Testis (tissue), 2 donors: ENCODE measurements at regions not wholly inside any gene's neighbourhood (a gene's known extent, or its start where the extent isn't known, plus 50 kb on each side); places are given as distances from the start of the nearest gene placed in this dataset.

Experiments
- DNase-seq: peaks from one replicate; pipeline ENCODE4 v3.0.0-alpha.2; 2019
- H3K27ac ChIP-seq, 2 donors: fragments of 200-600 bp; sonication (generic); one replicate each; pipeline ENCODE4 v1.5.1; 2019
- H3K27me3 ChIP-seq: fragments of 200-600 bp; sonication (generic); one replicate; pipeline ENCODE4 v1.5.1; 2019
- H3K36me3 ChIP-seq: fragments of 200-600 bp; sonication (generic); one replicate; pipeline ENCODE4 v1.5.1; 2017; ENCODE audit warnings: low read depth; ENCODE audit errors: missing control alignments
- H3K4me1 ChIP-seq: fragments of 200-600 bp; sonication (generic); one replicate; pipeline ENCODE4 v1.5.1; 2019
- H3K4me3 ChIP-seq, 2 donors: fragments of 200-600 bp; sonication (generic); one replicate each; pipeline ENCODE4 v1.5.1; 2017 to 2019
- H3K9me3 ChIP-seq: fragments of 200-600 bp; sonication (generic); one replicate; pipeline ENCODE4 v1.5.1; 2017
- POLR2A ChIP-seq: fragments of 450-650 bp; IDR thresholded peaks from one replicate; pipeline ENCODE4 v1.6.1; 2017; ENCODE audit warnings: antibody characterized with exemption, mild to moderate bottlenecking, moderate library complexity
- WGBS, 2 donors: methylation state at CpG; one replicate each; pipeline ENCODE4 v1.1.5; 2018; 5-methylcytosine and 5-hydroxymethylcytosine counted together
- intact Hi-C: fragments of 100-400 bp; cut with DNase I; formaldehyde crosslinking; loops from one replicate; pipeline ENCODE4 v1.15.1; 2023; ENCODE audit warnings: low total_unique reads
- TF ChIP-seq, protein P1 (sequence below), 3 experiments: fragments of 450-650 bp in 2 of 3; fragments of 200-600 bp in 1 of 3; sonication (generic) in 1 of 3; IDR thresholded peaks; one replicate each; pipeline ENCODE4 v1.5.1; 2016 to 2019; ENCODE audit warnings: antibody characterized with exemption in 3 of 3, mild to moderate bottlenecking in 2 of 3, moderate library complexity in 1 of 3

DNA sequence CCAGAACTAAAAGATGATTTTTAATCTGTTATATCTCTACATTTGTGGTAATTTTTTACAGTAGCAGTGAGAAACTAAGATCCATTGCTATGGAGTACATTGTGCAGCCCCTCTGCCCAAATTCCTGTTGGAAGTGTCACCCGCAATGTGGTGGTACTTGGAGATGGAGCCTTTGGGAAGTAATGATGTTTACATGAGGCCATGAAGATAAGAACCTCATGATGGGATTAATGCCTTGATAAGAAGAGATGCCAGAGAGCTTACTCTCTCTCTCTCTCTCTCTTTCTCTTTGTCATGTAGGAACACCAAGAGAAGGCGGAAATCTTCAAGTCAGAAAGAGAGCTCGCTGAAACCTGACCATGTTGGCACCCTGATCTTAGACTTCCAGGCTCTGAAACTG, 535.4 kb downstream of the PID1 start:
- no peaks in the 10 kb centered on the region for H3K9me3 ChIP-seq
- intact Hi-C loops = no loop called here
- no peak overlapping the region for H3K4me3 ChIP-seq
- no peak for DNase-seq
- H3K36me3 ChIP-seq = no peaks in the 10 kb centered on the region
- H3K27ac ChIP-seq = no peak overlapping the region
- TF ChIP-seq, protein P1, sequence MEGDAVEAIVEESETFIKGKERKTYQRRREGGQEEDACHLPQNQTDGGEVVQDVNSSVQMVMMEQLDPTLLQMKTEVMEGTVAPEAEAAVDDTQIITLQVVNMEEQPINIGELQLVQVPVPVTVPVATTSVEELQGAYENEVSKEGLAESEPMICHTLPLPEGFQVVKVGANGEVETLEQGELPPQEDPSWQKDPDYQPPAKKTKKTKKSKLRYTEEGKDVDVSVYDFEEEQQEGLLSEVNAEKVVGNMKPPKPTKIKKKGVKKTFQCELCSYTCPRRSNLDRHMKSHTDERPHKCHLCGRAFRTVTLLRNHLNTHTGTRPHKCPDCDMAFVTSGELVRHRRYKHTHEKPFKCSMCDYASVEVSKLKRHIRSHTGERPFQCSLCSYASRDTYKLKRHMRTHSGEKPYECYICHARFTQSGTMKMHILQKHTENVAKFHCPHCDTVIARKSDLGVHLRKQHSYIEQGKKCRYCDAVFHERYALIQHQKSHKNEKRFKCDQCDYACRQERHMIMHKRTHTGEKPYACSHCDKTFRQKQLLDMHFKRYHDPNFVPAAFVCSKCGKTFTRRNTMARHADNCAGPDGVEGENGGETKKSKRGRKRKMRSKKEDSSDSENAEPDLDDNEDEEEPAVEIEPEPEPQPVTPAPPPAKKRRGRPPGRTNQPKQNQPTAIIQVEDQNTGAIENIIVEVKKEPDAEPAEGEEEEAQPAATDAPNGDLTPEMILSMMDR (IDR thresholded peaks at IDR 0.05) = no peak
- TF ChIP-seq POLR2A = no peak
- H3K27me3 ChIP-seq = no peaks in the 10 kb centered on the region
- no peaks in the 10 kb centered on the region for H3K4me1 ChIP-seq
- 87 to 93% methylated on average over 3 of the region's 3 CpGs for WGBS, 2 donors

DNA sequence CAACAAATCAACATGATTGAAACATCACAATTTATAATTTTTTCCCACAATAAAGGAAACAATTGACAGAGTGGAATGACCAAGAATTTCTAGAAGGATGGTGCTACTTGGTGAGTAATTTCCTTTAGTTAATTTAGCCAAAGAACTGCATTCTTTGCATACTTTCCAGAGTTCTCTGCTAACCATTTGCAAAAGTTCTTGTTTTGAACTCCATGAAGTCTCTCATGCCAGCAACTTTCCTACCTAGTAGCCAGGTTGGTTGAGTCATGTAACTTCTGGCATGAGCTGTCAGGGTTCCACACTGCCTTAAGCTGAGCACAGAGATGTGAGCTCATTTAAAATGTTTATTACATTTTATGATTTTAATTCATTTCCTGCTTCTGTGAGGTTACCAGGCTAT, 539.6 kb downstream of the PID1 start:
- H3K9me3 ChIP-seq = no peaks in the 10 kb centered on the region
- no peaks in the 10 kb centered on the region for H3K27me3 ChIP-seq
- TF ChIP-seq POLR2A = no peak
- TF ChIP-seq, protein P1 (IDR thresholded peaks at IDR 0.05) = no peak
- no peak overlapping the region for H3K4me3 ChIP-seq
- H3K27ac ChIP-seq = no peak overlapping the region
- intact Hi-C loops = no loop called here
- H3K36me3 ChIP-seq = no peaks in the 10 kb centered on the region
- DNase-seq = no peak
- H3K4me1 ChIP-seq = no peaks in the 10 kb centered on the region

DNA sequence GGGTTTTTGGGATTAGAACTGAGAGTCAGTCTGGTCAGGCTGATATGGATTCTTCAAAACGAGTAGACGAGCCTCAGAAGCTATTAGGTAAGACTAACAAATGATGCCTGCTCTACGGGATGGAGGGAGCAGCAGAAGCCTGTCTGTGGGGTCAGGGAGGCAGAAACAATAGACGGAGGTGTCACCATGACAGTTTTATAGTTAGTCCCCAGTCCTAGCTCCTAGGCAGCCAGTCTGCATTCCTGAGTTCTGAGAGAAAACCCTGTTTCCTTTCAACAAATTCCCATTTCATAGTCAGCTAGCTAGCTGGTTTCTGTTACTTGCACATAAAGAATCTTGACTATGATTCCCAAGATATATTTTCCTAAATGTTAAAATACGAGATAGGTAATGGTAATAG, 542.1 kb downstream of the PID1 start:
- Histone ChIP-seq H3K9me3 (no peaks in the 10 kb centered on the region), H3K27ac (no peak overlapping the region), H3K4me3 (no peak overlapping the region), H3K36me3 (no peaks in the 10 kb centered on the region), H3K27me3 (no peaks in the 10 kb centered on the region), H3K4me1 (no peaks in the 10 kb centered on the region)
- intact Hi-C loops = no loop called here
- 48 to 67% methylated on average over 5 of the region's 5 CpGs for WGBS, 2 donors
- no peak for DNase-seq
- TF ChIP-seq, protein P1 (IDR thresholded peaks at IDR 0.05) = no peak
- TF ChIP-seq POLR2A = no peak

DNA sequence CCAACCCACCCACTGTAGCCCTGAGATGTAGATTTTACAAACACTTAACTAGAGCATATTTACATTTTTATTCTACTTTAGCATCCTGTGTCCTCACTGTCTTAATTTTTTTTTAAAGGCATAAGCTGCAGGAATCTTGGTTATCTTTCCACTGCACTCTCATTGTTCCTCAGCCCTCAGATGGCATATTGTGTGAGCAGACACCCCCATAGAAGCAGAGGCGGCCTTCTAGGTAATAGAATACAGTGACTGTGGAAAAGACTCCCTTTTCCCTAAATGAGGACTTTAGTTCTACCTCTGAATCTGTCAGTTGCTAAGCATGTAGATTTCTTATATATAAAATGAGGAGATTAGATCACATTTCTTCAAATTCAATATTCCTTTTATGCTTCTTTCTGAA, 543.5 kb upstream of the SPHKAP start:
- Histone ChIP-seq H3K36me3 (no peaks in the 10 kb centered on the region), H3K4me1 (no peaks in the 10 kb centered on the region), H3K4me3 (no peak overlapping the region), H3K9me3 (no peaks in the 10 kb centered on the region), H3K27me3 (no peaks in the 10 kb centered on the region), H3K27ac (no peak overlapping the region)
- no peak for TF ChIP-seq POLR2A
- TF ChIP-seq, protein P1 (IDR thresholded peaks at IDR 0.05) = no peak
- no peak for DNase-seq
- 89 to 100% methylated on average over 1 of the region's 1 CpG for WGBS, 2 donors
- intact Hi-C loops = no loop called here

DNA sequence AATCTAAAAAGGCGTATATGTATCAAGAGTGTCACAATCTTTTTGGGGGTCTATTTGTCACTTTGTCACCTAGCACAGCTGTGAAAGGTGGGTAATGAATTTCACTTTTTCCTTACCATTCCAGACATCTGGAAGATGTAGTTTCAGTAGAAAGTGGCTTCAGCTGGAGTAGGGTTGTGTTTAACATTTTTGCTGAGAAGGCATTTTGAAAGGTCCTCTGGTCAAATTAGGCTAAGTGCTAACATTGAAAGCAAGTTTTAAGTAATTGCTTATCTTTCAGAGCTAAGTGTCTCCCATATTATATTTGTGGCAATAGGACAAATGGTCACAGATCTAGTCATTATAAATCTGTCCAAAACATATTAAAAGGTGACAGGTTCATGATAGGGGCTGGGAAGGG, 542.1 kb upstream of the SPHKAP start:
- Histone ChIP-seq H3K36me3 (no peaks in the 10 kb centered on the region), H3K27ac (no peak overlapping the region), H3K27me3 (no peaks in the 10 kb centered on the region), H3K4me3 (no peak overlapping the region), H3K9me3 (no peaks in the 10 kb centered on the region), H3K4me1 (no peaks in the 10 kb centered on the region)
- no peak for DNase-seq
- TF ChIP-seq, protein P1 (IDR thresholded peaks at IDR 0.05) = no peak
- TF ChIP-seq POLR2A = no peak
- intact Hi-C loops = no loop called here
- 87 to 89% methylated on average over 1 of the region's 1 CpG for WGBS, 2 donors
